Adrenal gland (tissue), 5 donors: ENCODE measurements at regions not wholly inside any gene's neighbourhood (a gene's known extent, or its start where the extent isn't known, plus 50 kb on each side); places are given as distances from the start of the nearest gene placed in this dataset.

Source experiments
- POLR2A ChIP-seq, 2 donors: fragments of 450-650 bp; IDR thresholded peaks; one replicate each; pipeline ENCODE4 v1.6.1; 2017; ENCODE audit warnings: antibody characterized with exemption in 2 of 2, mild to moderate bottlenecking in 2 of 2, moderate library complexity in 1 of 2
- TF ChIP-seq, protein P1 (sequence below), 6 experiments: fragments of 450-650 bp in 4 of 6; fragments of 200-600 bp in 2 of 6; sonication (generic) in 1 of 6; IDR thresholded peaks; 1 replicate in 5 of 6; 2 replicates in 1 of 6; pipeline versions ENCODE4 v1.5.1 to v1.8.0; 2016 to 2021; ENCODE audit warnings: antibody characterized with exemption in 6 of 6, mild to moderate bottlenecking in 2 of 6, moderate library complexity in 1 of 6
- donor health status: DM: no; HTN: no; CAD: no.

DNA sequence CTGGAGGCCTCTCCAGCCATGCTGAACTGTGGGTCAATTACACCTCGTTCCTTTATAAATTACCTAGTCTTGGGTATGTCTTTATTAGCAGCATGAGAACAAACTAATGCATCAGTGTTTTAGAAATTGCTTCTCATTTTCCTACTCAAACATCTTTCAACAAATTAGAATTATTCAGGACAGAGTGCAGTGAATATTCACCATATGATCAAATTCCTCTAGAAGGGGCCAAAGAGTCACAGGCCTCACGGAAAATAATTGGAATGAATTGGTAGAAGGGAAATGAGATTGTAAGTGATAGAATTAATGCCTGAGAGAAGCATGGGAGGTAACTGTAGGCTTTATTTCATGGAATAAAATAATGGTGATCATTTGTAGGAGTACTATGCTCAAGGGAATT, 50.5 kb upstream of the CDH11 start:
- TF ChIP-seq, protein P1, sequence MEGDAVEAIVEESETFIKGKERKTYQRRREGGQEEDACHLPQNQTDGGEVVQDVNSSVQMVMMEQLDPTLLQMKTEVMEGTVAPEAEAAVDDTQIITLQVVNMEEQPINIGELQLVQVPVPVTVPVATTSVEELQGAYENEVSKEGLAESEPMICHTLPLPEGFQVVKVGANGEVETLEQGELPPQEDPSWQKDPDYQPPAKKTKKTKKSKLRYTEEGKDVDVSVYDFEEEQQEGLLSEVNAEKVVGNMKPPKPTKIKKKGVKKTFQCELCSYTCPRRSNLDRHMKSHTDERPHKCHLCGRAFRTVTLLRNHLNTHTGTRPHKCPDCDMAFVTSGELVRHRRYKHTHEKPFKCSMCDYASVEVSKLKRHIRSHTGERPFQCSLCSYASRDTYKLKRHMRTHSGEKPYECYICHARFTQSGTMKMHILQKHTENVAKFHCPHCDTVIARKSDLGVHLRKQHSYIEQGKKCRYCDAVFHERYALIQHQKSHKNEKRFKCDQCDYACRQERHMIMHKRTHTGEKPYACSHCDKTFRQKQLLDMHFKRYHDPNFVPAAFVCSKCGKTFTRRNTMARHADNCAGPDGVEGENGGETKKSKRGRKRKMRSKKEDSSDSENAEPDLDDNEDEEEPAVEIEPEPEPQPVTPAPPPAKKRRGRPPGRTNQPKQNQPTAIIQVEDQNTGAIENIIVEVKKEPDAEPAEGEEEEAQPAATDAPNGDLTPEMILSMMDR (IDR thresholded peaks at IDR 0.05), result no peak
- no peak for TF ChIP-seq POLR2A (IDR thresholded peaks at IDR 0.05)
